Spinal cord (tissue), 9 donors: ENCODE measurements at regions not wholly inside any gene's neighbourhood (a gene's known extent, or its start where the extent isn't known, plus 50 kb on each side); places are given as distances from the start of the nearest gene placed in this dataset.

Experiments
- DNase-seq, 6 donors: peaks; one replicate each; pipeline versions ENCODE4 v3.0.0 to v3.0.0-alpha.2; 2013 to 2015; ENCODE audit warnings: low spot score in 6 of 6, low read depth in 4 of 6
- H3K27ac ChIP-seq: one replicate; pipeline ENCODE4 v1.5.1; 2013; ENCODE audit warnings: low read depth, low read length, control low read depth
- H3K27me3 ChIP-seq: one replicate; pipeline ENCODE4 v1.6.1; 2013; ENCODE audit warnings: low read length; ENCODE audit not compliant: control insufficient read depth, insufficient read depth
- H3K36me3 ChIP-seq: one replicate; pipeline ENCODE4 v1.6.1; 2013; ENCODE audit warnings: low read length; ENCODE audit not compliant: control insufficient read depth, insufficient read depth
- H3K4me1 ChIP-seq: one replicate; pipeline ENCODE4 v1.6.1; 2013; ENCODE audit warnings: low read length; ENCODE audit not compliant: control insufficient read depth, insufficient read depth
- H3K4me3 ChIP-seq: one replicate; pipeline ENCODE4 v1.5.1; 2013; ENCODE audit warnings: low read depth, low read length, control low read depth
- H3K9me3 ChIP-seq: one replicate; pipeline ENCODE4 v1.6.1; 2013; ENCODE audit warnings: low read length; ENCODE audit not compliant: control insufficient read depth, insufficient read depth
- WGBS: methylation state at CpG from one replicate; pipeline ENCODE4 v1.1.5; 2013; ENCODE audit warnings: missing lambda C conversion rate; ENCODE audit not compliant: insufficient coverage; 5-methylcytosine and 5-hydroxymethylcytosine counted together
- donor health status: healthy.

GRCh38 chr9:95729669-95730368 lies 145.7 kb upstream of the ERCC6L2 start:
- DNase-seq = no peak
- 67% methylated on average over 2 of the region's 5 CpGs for WGBS
- H3K27me3 ChIP-seq = no peaks in the 10 kb centered on the region
- no peak overlapping the region for H3K27ac ChIP-seq
- H3K4me1 ChIP-seq = peaks cover 11% of the 10 kb centered on the region
- no peaks in the 10 kb centered on the region for H3K36me3 ChIP-seq
- no peak overlapping the region for H3K4me3 ChIP-seq
- no peaks in the 10 kb centered on the region for H3K9me3 ChIP-seq

GRCh38 chr9:95729046-95729445 lies 146.4 kb upstream of the ERCC6L2 start:
- no peak for DNase-seq
- no peaks in the 10 kb centered on the region for H3K36me3 ChIP-seq
- H3K27me3 ChIP-seq = no peaks in the 10 kb centered on the region
- H3K27ac ChIP-seq = no peak overlapping the region
- H3K4me1 ChIP-seq = peaks cover 3% of the 10 kb centered on the region
- H3K9me3 ChIP-seq = no peaks in the 10 kb centered on the region
- 91% methylated on average over 34 of the region's 34 CpGs for WGBS
- no peak overlapping the region for H3K4me3 ChIP-seq

- H3K27ac ChIP-seq = no peak overlapping the region
- no peaks in the 10 kb centered on the region for H3K27me3 ChIP-seq
- no peaks in the 10 kb centered on the region for H3K36me3 ChIP-seq
- H3K9me3 ChIP-seq = no peaks in the 10 kb centered on the region
- DNase-seq = peak in 1 of 6 donors; percentile 13
- no peaks in the 10 kb centered on the region for H3K4me1 ChIP-seq
- no peak overlapping the region for H3K4me3 ChIP-seq
- WGBS = 88% methylated on average over 4 of the region's 7 CpGs
Observed at GRCh38 chr9:95727947-95728520, 147.5 kb upstream of the ERCC6L2 start.

- peak in 2 of 6 donors; percentile 44 to 56 for DNase-seq
- WGBS = no CpG with 5 or more reads among the region's 2 CpGs
Observed at GRCh38 chr9:95726756-95727155, 148.7 kb upstream of the ERCC6L2 start.

GRCh38 chr9:95725045-95725444 lies 150.4 kb upstream of the ERCC6L2 start:
- H3K27ac ChIP-seq = no peak overlapping the region
- DNase-seq = no peak
- no peaks in the 10 kb centered on the region for H3K36me3 ChIP-seq
- H3K4me1 ChIP-seq = no peaks in the 10 kb centered on the region
- no peak overlapping the region for H3K4me3 ChIP-seq
- no peaks in the 10 kb centered on the region for H3K9me3 ChIP-seq
- no peaks in the 10 kb centered on the region for H3K27me3 ChIP-seq
- WGBS = 92% methylated on average over 3 of the region's 4 CpGs

More at GRCh38 chr9:95726756-95727155, 148.7 kb upstream of the ERCC6L2 start:
- Histone ChIP-seq H3K27me3 (no peaks in the 10 kb centered on the region), H3K4me3 (no peak overlapping the region), H3K36me3 (no peaks in the 10 kb centered on the region), H3K9me3 (no peaks in the 10 kb centered on the region), H3K4me1 (no peaks in the 10 kb centered on the region), H3K27ac (no peak overlapping the region)

GRCh38 chr9:95724253-95724991 lies 151.1 kb upstream of the ERCC6L2 start:
- Histone ChIP-seq H3K9me3 (no peaks in the 10 kb centered on the region), H3K27ac (no peak overlapping the region), H3K27me3 (no peaks in the 10 kb centered on the region), H3K4me3 (no peak overlapping the region), H3K36me3 (no peaks in the 10 kb centered on the region), H3K4me1 (no peaks in the 10 kb centered on the region)
- DNase-seq = no peak
- WGBS = 86% methylated on average over 5 of the region's 7 CpGs

GRCh38 chr9:95722141-95722540 lies 153.3 kb upstream of the ERCC6L2 start:
- Histone ChIP-seq H3K36me3 (no peaks in the 10 kb centered on the region), H3K27ac (peak overlapping the region; percentile 54), H3K9me3 (no peaks in the 10 kb centered on the region), H3K27me3 (no peaks in the 10 kb centered on the region), H3K4me3 (no peak overlapping the region), H3K4me1 (no peaks in the 10 kb centered on the region)
- DNase-seq = peak in 3 of 6 donors; percentile 25 to 80 (median 68)
- 31% methylated on average over 3 of the region's 4 CpGs for whole genome bisulfite sequencing

- Histone ChIP-seq H3K27me3 (no peaks in the 10 kb centered on the region), H3K4me1 (no peaks in the 10 kb centered on the region), H3K9me3 (no peaks in the 10 kb centered on the region), H3K27ac (no peak overlapping the region), H3K36me3 (no peaks in the 10 kb centered on the region), H3K4me3 (no peak overlapping the region)
- 57% methylated on average over 2 of the region's 5 CpGs for WGBS
- DNase-seq = no peak
Observed at GRCh38 chr9:95721061-95721531, 154.4 kb upstream of the ERCC6L2 start.

- WGBS = 95% methylated on average over 4 of the region's 6 CpGs
- Histone ChIP-seq H3K36me3 (no peaks in the 10 kb centered on the region), H3K9me3 (no peaks in the 10 kb centered on the region), H3K4me3 (no peak overlapping the region), H3K27me3 (no peaks in the 10 kb centered on the region), H3K27ac (no peak overlapping the region), H3K4me1 (peaks cover under 1% of the 10 kb centered on the region)
- peak in 1 of 6 donors; percentile 1 for DNase-seq
Observed at GRCh38 chr9:95720496-95720895, 155.0 kb upstream of the ERCC6L2 start.
